Mesendoderm (in vitro differentiated cells): ENCODE measurements at regions not wholly inside any gene's neighbourhood (a gene's known extent, or its start where the extent isn't known, plus 50 kb on each side); places are given as distances from the start of the nearest gene placed in this dataset.

ENCODE experiments used
- DNase-seq: peaks from one replicate; pipeline ENCODE4 v3.0.0; 2013
- H2AK5ac ChIP-seq: 2 replicates; pipeline ENCODE4 v1.6.1; 2013; ENCODE audit warnings: low read length, inconsistent platforms
- H2BK120ac ChIP-seq: 2 replicates; pipeline ENCODE4 v1.6.1; 2013; ENCODE audit warnings: low read depth, mild to moderate bottlenecking, low read length, moderate library complexity, mixed read lengths
- H2BK15ac ChIP-seq: replicated peaks from 2 replicates; pipeline ENCODE4 v1.6.1; 2013; ENCODE audit warnings: low read depth, mild to moderate bottlenecking, moderate library complexity
- H2BK5ac ChIP-seq: 2 replicates; pipeline ENCODE4 v1.6.1; 2013; ENCODE audit warnings: low read length, inconsistent platforms
- H3K18ac ChIP-seq: 2 replicates; pipeline ENCODE4 v1.6.1; 2013; ENCODE audit warnings: mild to moderate bottlenecking, low read length, mixed read lengths
- H3K23ac ChIP-seq: one replicate; pipeline ENCODE4 v1.6.1; 2013; ENCODE audit warnings: low read length
- H3K27ac ChIP-seq: 2 replicates; pipeline ENCODE4 v1.5.1; 2013; ENCODE audit warnings: low read depth, mild to moderate bottlenecking, inconsistent platforms, low read length, moderate library complexity
- H3K27me3 ChIP-seq: 2 replicates; pipeline ENCODE4 v1.6.1; 2013; ENCODE audit warnings: low read length, control low read depth, mild to moderate bottlenecking, inconsistent platforms; ENCODE audit not compliant: insufficient read depth, poor library complexity
- H3K36me3 ChIP-seq: 2 replicates; pipeline ENCODE4 v1.6.1; 2013; ENCODE audit warnings: low read length, inconsistent platforms; ENCODE audit not compliant: control insufficient read depth, insufficient read depth
- H3K4ac ChIP-seq: one replicate; pipeline ENCODE4 v1.6.1; 2013; ENCODE audit warnings: low read depth, mild to moderate bottlenecking, low read length, moderate library complexity
- H3K4me1 ChIP-seq: 2 replicates; pipeline ENCODE4 v1.6.1; 2013; ENCODE audit warnings: low read depth, low read length, inconsistent platforms; ENCODE audit not compliant: control insufficient read depth
- H3K4me2 ChIP-seq: 2 replicates; pipeline ENCODE4 v1.6.1; 2013; ENCODE audit warnings: low read length
- H3K4me3 ChIP-seq: 2 replicates; pipeline ENCODE4 v1.5.1; 2013; ENCODE audit warnings: mild to moderate bottlenecking, low read length
- H3K56ac ChIP-seq: one replicate; pipeline ENCODE4 v1.6.1; 2013; ENCODE audit warnings: low read length
- H3K79me1 ChIP-seq: 2 replicates; pipeline ENCODE4 v1.6.1; 2013; ENCODE audit warnings: low read length, inconsistent platforms
- H3K79me2 ChIP-seq: 2 replicates; pipeline ENCODE4 v1.6.1; 2013; ENCODE audit warnings: mild to moderate bottlenecking, low read length; ENCODE audit not compliant: control insufficient read depth, insufficient read depth
- H3K9ac ChIP-seq: 2 replicates; pipeline ENCODE4 v1.6.1; 2013; ENCODE audit warnings: low read length, inconsistent platforms
- H4K5ac ChIP-seq: one replicate; pipeline ENCODE4 v1.6.1; 2013; ENCODE audit warnings: low read length
- H4K8ac ChIP-seq: one replicate; pipeline ENCODE4 v1.6.1; 2013; ENCODE audit warnings: low read depth, mild to moderate bottlenecking, control low read depth, low read length, moderate library complexity
- WGBS: extraction: QIAGEN DNeasy Blood & Tissue Kit; methylation state at CpG from one replicate; pipeline ENCODE4 v1.1.7; 2013; ENCODE audit warnings: low lambda C conversion rate, missing lambda C conversion rate; ENCODE audit not compliant: insufficient coverage; ENCODE audit errors: extremely low coverage; 5-methylcytosine and 5-hydroxymethylcytosine counted together

GRCh38 chr4:159504684-159505083 lies 401.8 kb downstream of the RAPGEF2 start:
- no peak overlapping the region for H2BK120ac ChIP-seq
- H2BK5ac ChIP-seq, result no peak overlapping the region
- H4K5ac ChIP-seq, result no peak overlapping the region
- H3K23ac ChIP-seq, result no peak overlapping the region
- no peak overlapping the region for H3K4ac ChIP-seq
- no peaks in the 10 kb centered on the region for H3K79me2 ChIP-seq
- H3K36me3 ChIP-seq, result no peaks in the 10 kb centered on the region
- WGBS, result no CpG with 5 or more reads among the region's 5 CpGs
- H3K56ac ChIP-seq, result no peak overlapping the region
- H3K27me3 ChIP-seq, result no peaks in the 10 kb centered on the region
- H3K4me1 ChIP-seq, result no peaks in the 10 kb centered on the region
- no peak overlapping the region for H4K8ac ChIP-seq
- H2AK5ac ChIP-seq, result no peak overlapping the region
- no peak overlapping the region for H3K4me3 ChIP-seq
- H3K79me1 ChIP-seq, result no peaks in the 10 kb centered on the region
- no peak overlapping the region for H2BK15ac ChIP-seq
- H3K27ac ChIP-seq, result no peak overlapping the region
- no peak overlapping the region for H3K4me2 ChIP-seq
- DNase-seq, result no peak
- no peak overlapping the region for H3K18ac ChIP-seq
- H3K9ac ChIP-seq, result no peak overlapping the region

GRCh38 chr4:159505266-159505975 lies 402.5 kb downstream of the RAPGEF2 start:
- Histone ChIP-seq H3K23ac (no peak overlapping the region), H2AK5ac (no peak overlapping the region), H2BK15ac (no peak overlapping the region), H3K4ac (no peak overlapping the region), H3K4me1 (no peaks in the 10 kb centered on the region), H3K36me3 (no peaks in the 10 kb centered on the region), H2BK120ac (no peak overlapping the region), H3K4me2 (no peak overlapping the region), H3K79me2 (no peaks in the 10 kb centered on the region), H4K8ac (no peak overlapping the region), H3K79me1 (no peaks in the 10 kb centered on the region), H3K27me3 (no peaks in the 10 kb centered on the region), H3K4me3 (no peak overlapping the region), H3K18ac (peak overlapping the region; percentile 28), H3K27ac (no peak overlapping the region), H3K56ac (no peak overlapping the region), H4K5ac (no peak overlapping the region), H2BK5ac (no peak overlapping the region), H3K9ac (no peak overlapping the region)
- peak; percentile 42 for DNase-seq
- WGBS, result no CpG with 5 or more reads among the region's 7 CpGs

GRCh38 chr4:159506801-159507517 lies 404.1 kb downstream of the RAPGEF2 start:
- Histone ChIP-seq H4K5ac (no peak overlapping the region), H3K27ac (no peak overlapping the region), H3K56ac (no peak overlapping the region), H3K4ac (no peak overlapping the region), H3K9ac (no peak overlapping the region), H2BK5ac (no peak overlapping the region), H3K36me3 (no peaks in the 10 kb centered on the region), H3K4me1 (no peaks in the 10 kb centered on the region), H3K23ac (no peak overlapping the region), H3K79me1 (no peaks in the 10 kb centered on the region), H2AK5ac (no peak overlapping the region), H2BK120ac (no peak overlapping the region), H3K79me2 (no peaks in the 10 kb centered on the region), H3K27me3 (no peaks in the 10 kb centered on the region), H3K4me3 (no peak overlapping the region), H2BK15ac (no peak overlapping the region), H3K4me2 (no peak overlapping the region), H4K8ac (no peak overlapping the region), H3K18ac (no peak overlapping the region)
- no peak for DNase-seq
- no CpG with 5 or more reads among the region's 13 CpGs for WGBS

GRCh38 chr4:159508917-159509500 lies 406.1 kb downstream of the RAPGEF2 start:
- Histone ChIP-seq H3K79me2 (no peaks in the 10 kb centered on the region), H3K79me1 (no peaks in the 10 kb centered on the region), H3K23ac (no peak overlapping the region), H2AK5ac (no peak overlapping the region), H3K9ac (no peak overlapping the region), H4K8ac (no peak overlapping the region), H3K4me2 (no peak overlapping the region), H3K56ac (no peak overlapping the region), H3K4ac (no peak overlapping the region), H3K4me3 (no peak overlapping the region), H3K27ac (no peak overlapping the region), H3K18ac (no peak overlapping the region), H3K36me3 (no peaks in the 10 kb centered on the region), H2BK5ac (no peak overlapping the region), H2BK120ac (no peak overlapping the region), H3K27me3 (no peaks in the 10 kb centered on the region), H4K5ac (no peak overlapping the region), H2BK15ac (no peak overlapping the region), H3K4me1 (no peaks in the 10 kb centered on the region)
- DNase-seq, result no peak
- WGBS, result no CpG with 5 or more reads among the region's 6 CpGs

GRCh38 chr4:159512348-159512747 lies 409.5 kb downstream of the RAPGEF2 start:
- Histone ChIP-seq H3K27me3 (no peaks in the 10 kb centered on the region), H3K4me1 (no peaks in the 10 kb centered on the region), H2BK120ac (no peak overlapping the region), H3K56ac (no peak overlapping the region), H3K23ac (no peak overlapping the region), H3K9ac (no peak overlapping the region), H3K4me2 (no peak overlapping the region), H2AK5ac (no peak overlapping the region), H3K27ac (no peak overlapping the region), H3K18ac (no peak overlapping the region), H4K8ac (no peak overlapping the region), H3K4ac (no peak overlapping the region), H4K5ac (no peak overlapping the region), H2BK5ac (no peak overlapping the region), H3K36me3 (no peaks in the 10 kb centered on the region), H3K4me3 (no peak overlapping the region), H3K79me2 (no peaks in the 10 kb centered on the region), H3K79me1 (no peaks in the 10 kb centered on the region), H2BK15ac (no peak overlapping the region)
- DNase-seq, result no peak
